Endothelial cell of umbilical vein (primary cell): ENCODE measurements at regions not wholly inside any gene's neighbourhood (a gene's known extent, or its start where the extent isn't known, plus 50 kb on each side); places are given as distances from the start of the nearest gene placed in this dataset.

Experiments
- BruUV-seq: library from RNA; stranded (reverse); fragments of 400-500 nt; replicated peaks from 2 replicates; lab custom pipeline; 2021; lab: Mats Ljungman, UMichigan
- CTCF ChIA-PET: fragments of 300-600, 350-600 bp; sonication (Branson Sonifier 250); formaldehyde crosslinking; loops from one replicate; lab custom pipeline; 2021; ENCODE audit warnings: antibody characterized with exemption, inconsistent platforms; lab: Charles Lee
- POLR2A ChIA-PET: fragments of 300-600, 350-600 bp; sonication (Branson Sonifier 250); formaldehyde crosslinking; loops from one replicate; lab custom pipeline; 2021; ENCODE audit warnings: antibody characterized with exemption, inconsistent platforms; lab: Charles Lee
- DNase-seq: peaks from one replicate; pipeline ENCODE4 v3.0.0-alpha.2; 2011; ENCODE audit warnings: low read depth, low spot score
- FAIRE-seq: peaks from 2 replicates; lab custom pipeline; 2011; peaks lifted over from hg19 to GRCh38; lab: Jason Lieb, UNC
- H2AFZ ChIP-seq: 2 replicates; pipeline ENCODE4 v1.6.0; 2012; ENCODE audit warnings: low read depth, low read length, control low read depth, inconsistent platforms
- H3K27ac ChIP-seq: 2 replicates; pipeline ENCODE4 v1.5.1; 2011; ENCODE audit warnings: low read depth, mild to moderate bottlenecking, control low read depth, low read length, moderate library complexity; ENCODE audit not compliant: insufficient read depth
- H3K27me3 ChIP-seq, 2 experiments: 2 replicates each; pipeline versions ENCODE4 v1.6.0 to v1.6.1; 2011; ENCODE audit warnings: low read length in 2 of 2, mixed read lengths in 1 of 2; ENCODE audit not compliant: control insufficient read depth in 2 of 2, insufficient read depth in 2 of 2
- H3K36me3 ChIP-seq, 2 experiments: 2 replicates in 1 of 2; 3 replicates in 1 of 2; pipeline ENCODE4 v1.5.1; 2011; ENCODE audit warnings: low read length in 2 of 2, mild to moderate bottlenecking in 1 of 2, moderate library complexity in 1 of 2; ENCODE audit not compliant: control insufficient read depth in 2 of 2, insufficient read depth in 2 of 2; ENCODE audit errors: extremely low read depth in 1 of 2
- H3K4me1 ChIP-seq: 3 replicates; pipeline ENCODE4 v1.5.1; 2011; ENCODE audit warnings: mild to moderate bottlenecking, low read length; ENCODE audit not compliant: control insufficient read depth, insufficient read depth; ENCODE audit errors: extremely low read depth
- H3K4me2 ChIP-seq: 2 replicates; pipeline ENCODE4 v1.6.1; 2011; ENCODE audit warnings: low read length, control low read depth, mixed read lengths; ENCODE audit not compliant: insufficient read depth
- H3K4me3 ChIP-seq, 3 experiments: fragments of 200-600 bp in 1 of 3; sonication (generic), shearing (Covaris generic) in 1 of 3; replicated peaks in 1 of 3; 2 replicates each; pipeline ENCODE4 v1.5.1; 2011 to 2016; ENCODE audit warnings: control low read depth in 3 of 3, low read length in 3 of 3, mild to moderate bottlenecking in 2 of 3, inconsistent platforms in 1 of 3, low read depth in 1 of 3, moderate library complexity in 1 of 3; ENCODE audit not compliant: insufficient read depth in 1 of 3
- H3K79me2 ChIP-seq: 2 replicates; pipeline ENCODE4 v1.6.0; 2012; ENCODE audit warnings: low read length, inconsistent platforms; ENCODE audit not compliant: control insufficient read depth, insufficient read depth
- H3K9ac ChIP-seq: replicated peaks from 2 replicates; pipeline ENCODE3; 2011; ENCODE audit warnings: low read length, control low read depth; ENCODE audit not compliant: insufficient read depth; ENCODE audit errors: extremely low read depth
- H3K9me1 ChIP-seq: replicated peaks from 3 replicates; pipeline ENCODE4 v1.6.0; 2011; ENCODE audit warnings: mild to moderate bottlenecking, low read length; ENCODE audit not compliant: control insufficient read depth, insufficient read depth; ENCODE audit errors: extremely low read depth
- H3K9me3 ChIP-seq: replicated peaks from 2 replicates; pipeline ENCODE4 v1.5.1; 2012; ENCODE audit warnings: low read length, inconsistent platforms; ENCODE audit not compliant: control insufficient read depth, insufficient read depth
- H4K20me1 ChIP-seq: replicated peaks from 2 replicates; pipeline ENCODE3; 2011; ENCODE audit warnings: mild to moderate bottlenecking, low read length; ENCODE audit not compliant: control insufficient read depth, insufficient read depth; ENCODE audit errors: extremely low read depth
- GATA2 ChIP-seq: IDR thresholded peaks from 2 replicates; pipeline ENCODE4 v1.7.0; 2011; ENCODE audit warnings: low read depth, mild to moderate bottlenecking, moderate library complexity, mixed read lengths, low read length; ENCODE audit not compliant: insufficient read length, insufficient read depth
- JUN ChIP-seq: IDR thresholded peaks from 2 replicates; pipeline ENCODE4 v1.6.1; 2011; ENCODE audit warnings: borderline replicate concordance, low read depth; ENCODE audit not compliant: insufficient read length, insufficient read depth
- dilution Hi-C: fragments of 300-500 bp; cut with MboI; formaldehyde crosslinking; loops from one replicate; pipeline ENCODE4 v1.15.0; 2019; ENCODE audit warnings: low sequenced_read_pairs; ENCODE audit not compliant: extremely low pct_ligation_motif_present
- intact Hi-C: fragments of 100-400 bp; cut with micrococcal nuclease; formaldehyde crosslinking; loops from one replicate; pipeline ENCODE4 v1.10.0; 2022
- TF ChIP-seq, protein P1 (sequence below), 2 donors: IDR thresholded peaks; 1 replicate in 1 of 2; 2 replicates in 1 of 2; pipeline ENCODE4 v1.5.1; 2011; ENCODE audit warnings: low read length in 2 of 2, mild to moderate bottlenecking in 2 of 2, moderate library complexity in 2 of 2, control low read depth in 1 of 2, inconsistent platforms in 1 of 2, low read depth in 1 of 2; ENCODE audit not compliant: insufficient read depth in 1 of 2; ENCODE audit errors: extremely low read depth in 1 of 2

DNA sequence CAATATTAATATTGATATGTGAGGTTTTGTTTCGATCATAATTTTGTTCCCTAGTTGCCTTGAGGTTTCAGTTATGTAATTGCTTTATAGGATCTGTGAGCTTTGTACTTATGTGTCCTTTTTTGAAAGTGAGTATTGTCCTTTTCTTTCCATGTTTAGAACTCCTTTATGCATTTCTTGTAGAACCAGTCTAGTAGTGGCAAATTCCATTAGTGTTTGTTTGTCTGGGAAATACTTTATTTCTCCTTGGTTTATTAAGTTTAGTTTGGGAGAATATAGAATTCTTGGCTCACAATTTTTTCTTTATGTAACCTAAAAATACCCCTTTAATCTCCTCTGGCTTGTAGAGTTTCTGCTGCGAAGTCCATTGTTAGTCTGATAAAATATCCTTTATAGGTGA, 127.5 kb upstream of the KITLG start:
- H3K36me3 ChIP-seq = no peaks in the 10 kb centered on the region
- no peak overlapping the region for H3K9ac ChIP-seq
- intact Hi-C loops = no loop called here
- H3K27me3 ChIP-seq = no peaks in the 10 kb centered on the region
- no TSS peak for BruUV-seq
- no peak overlapping the region for H3K4me3 ChIP-seq
- no peak overlapping the region for H2AFZ ChIP-seq
- ChIA-PET CTCF (no interaction called here), POLR2A (no interaction called here)
- no peak for DNase-seq
- H3K4me2 ChIP-seq = no peak overlapping the region
- H3K4me1 ChIP-seq = no peaks in the 10 kb centered on the region
- no peaks in the 10 kb centered on the region for H3K79me2 ChIP-seq
- H3K9me3 ChIP-seq = no peaks in the 10 kb centered on the region
- dilution Hi-C loops = no loop called here
- no peaks in the 10 kb centered on the region for H4K20me1 ChIP-seq
- TF ChIP-seq GATA2 = no peak
- TF ChIP-seq, protein P1, sequence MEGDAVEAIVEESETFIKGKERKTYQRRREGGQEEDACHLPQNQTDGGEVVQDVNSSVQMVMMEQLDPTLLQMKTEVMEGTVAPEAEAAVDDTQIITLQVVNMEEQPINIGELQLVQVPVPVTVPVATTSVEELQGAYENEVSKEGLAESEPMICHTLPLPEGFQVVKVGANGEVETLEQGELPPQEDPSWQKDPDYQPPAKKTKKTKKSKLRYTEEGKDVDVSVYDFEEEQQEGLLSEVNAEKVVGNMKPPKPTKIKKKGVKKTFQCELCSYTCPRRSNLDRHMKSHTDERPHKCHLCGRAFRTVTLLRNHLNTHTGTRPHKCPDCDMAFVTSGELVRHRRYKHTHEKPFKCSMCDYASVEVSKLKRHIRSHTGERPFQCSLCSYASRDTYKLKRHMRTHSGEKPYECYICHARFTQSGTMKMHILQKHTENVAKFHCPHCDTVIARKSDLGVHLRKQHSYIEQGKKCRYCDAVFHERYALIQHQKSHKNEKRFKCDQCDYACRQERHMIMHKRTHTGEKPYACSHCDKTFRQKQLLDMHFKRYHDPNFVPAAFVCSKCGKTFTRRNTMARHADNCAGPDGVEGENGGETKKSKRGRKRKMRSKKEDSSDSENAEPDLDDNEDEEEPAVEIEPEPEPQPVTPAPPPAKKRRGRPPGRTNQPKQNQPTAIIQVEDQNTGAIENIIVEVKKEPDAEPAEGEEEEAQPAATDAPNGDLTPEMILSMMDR (IDR thresholded peaks at IDR 0.05; ENCODE audit: extremely low read depth in 1 of 2, insufficient read depth in 1 of 2, low read depth in 1 of 2, low read length in 2 of 2) = no peak
- H3K27ac ChIP-seq = no peak overlapping the region
- no peaks in the 10 kb centered on the region for H3K9me1 ChIP-seq
- FAIRE-seq = no peak

DNA sequence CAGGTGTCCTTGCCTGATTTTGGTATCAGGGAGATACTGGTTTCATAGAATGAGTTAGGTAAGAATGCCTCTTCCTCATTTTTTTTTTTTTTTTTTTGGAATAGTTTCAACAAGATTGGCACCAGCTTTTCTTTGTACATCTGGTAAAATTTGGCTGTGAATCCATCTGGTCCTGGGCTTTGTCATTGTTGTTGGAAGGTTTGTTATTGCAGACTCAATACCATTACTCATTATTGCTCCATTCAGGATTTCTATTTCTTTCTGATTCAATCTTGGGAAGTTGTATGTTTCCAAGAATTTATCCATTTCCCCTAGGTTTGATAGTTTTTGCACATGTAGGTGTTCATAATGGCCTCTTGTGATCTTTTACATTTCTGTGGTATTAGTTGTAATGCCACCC, 126.0 kb upstream of the KITLG start:
- Histone ChIP-seq H3K9me1 (no peaks in the 10 kb centered on the region), H4K20me1 (no peaks in the 10 kb centered on the region), H3K27me3 (no peaks in the 10 kb centered on the region), H3K4me3 (no peak overlapping the region), H3K9ac (no peak overlapping the region), H3K27ac (no peak overlapping the region), H3K4me2 (no peak overlapping the region), H3K9me3 (no peaks in the 10 kb centered on the region), H2AFZ (no peak overlapping the region), H3K36me3 (no peaks in the 10 kb centered on the region), H3K79me2 (no peaks in the 10 kb centered on the region), H3K4me1 (no peaks in the 10 kb centered on the region)
- dilution Hi-C loops (no loop called here), intact Hi-C loops (no loop called here)
- DNase-seq (peak; percentile 33), FAIRE-seq (no peak)
- POLR2A ChIA-PET = no interaction called here
- TF ChIP-seq JUN = no peak
- TF ChIP-seq, protein P1 (IDR thresholded peaks at IDR 0.05; ENCODE audit: extremely low read depth in 1 of 2, insufficient read depth in 1 of 2, low read depth in 1 of 2, low read length in 2 of 2) = no peak
- BruUV-seq = no TSS peak
- CTCF ChIA-PET = interaction anchor here (1.3 kb wide), 1 partner anchor 12 kb away, joined by 3 read pairs; no protein-coding TSS in a partner anchor
